ENCODE measurements at regions not wholly inside any gene's neighbourhood (a gene's known extent, or its start where the extent isn't known, plus 50 kb on each side); places are given as distances from the start of the nearest gene placed in this dataset.

DNA sequence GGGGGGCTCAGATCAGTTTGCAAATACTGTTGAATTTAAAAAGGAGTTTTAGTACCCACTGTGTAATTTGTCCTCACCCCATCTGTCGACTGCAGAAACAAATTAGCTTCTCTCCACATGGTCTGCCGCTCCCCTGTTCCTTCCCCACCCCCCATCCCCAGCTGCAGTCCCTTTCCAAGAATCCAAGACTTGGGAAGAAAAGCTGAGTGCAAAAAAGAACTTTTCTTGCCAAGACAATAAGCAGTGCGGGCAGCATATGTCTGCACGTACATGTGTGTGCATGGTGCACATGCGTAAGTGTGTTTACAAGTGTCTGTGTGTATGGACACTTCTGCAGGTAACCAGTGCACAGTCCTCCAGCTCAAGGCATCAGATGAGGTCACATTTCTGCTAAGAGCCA lies 125.7 kb upstream of the SMIM23 start:
- Histone ChIP-seq H3K4me1 (ENCODE audit: control insufficient read depth in 2 of 2, insufficient read depth in 2 of 2, low read length in 2 of 2) (no peaks in the 10 kb centered on the region), H3K9ac (ENCODE audit: low read length) (no peak overlapping the region), H3K27ac (ENCODE audit: low read length in 2 of 2) (no peak overlapping the region), H3K79me2 (ENCODE audit: control insufficient read depth, insufficient read depth, low read length) (no peaks in the 10 kb centered on the region), H4K20me1 (ENCODE audit: control insufficient read depth, insufficient read depth, low read length, poor library complexity, severe bottlenecking) (no peaks in the 10 kb centered on the region), H3K9me3 (ENCODE audit: control extremely low read depth in 1 of 3, control insufficient read depth in 2 of 3, insufficient read depth in 1 of 3, low read length in 2 of 3) (no peaks in the 10 kb centered on the region), H3K27me3 (replicated peaks in 1 of 4; ENCODE audit: control extremely low read depth in 1 of 4, control insufficient read depth in 3 of 4, insufficient read depth in 4 of 4, low read length in 3 of 4) (no peaks in the 10 kb centered on the region), H3K4me3 (ENCODE audit: control extremely low read depth in 1 of 5, extremely low read depth in 1 of 5, insufficient read depth in 1 of 5, low read depth in 2 of 5, low read length in 4 of 5) (no peak overlapping the region), H2AFZ (ENCODE audit: insufficient read depth, low read depth, low read length, poor library complexity, severe bottlenecking) (no peak overlapping the region), H3K4me2 (replicated peaks; ENCODE audit: low read depth, low read length, poor library complexity, severe bottlenecking) (no peak overlapping the region), H3K36me3 (replicated peaks in 1 of 2; ENCODE audit: control extremely low read depth in 1 of 2, control insufficient read depth in 1 of 2, extremely low read depth in 1 of 2, insufficient read depth in 2 of 2, low read length in 1 of 2) (no peaks in the 10 kb centered on the region)
- ChIA-PET POLR2A (no interaction called here), CTCF (no interaction called here)
- TF ChIP-seq CTCF (IDR thresholded peaks at IDR 0.05) (no peak), EZH2 (IDR thresholded peaks at IDR 0.05; ENCODE audit: borderline replicate concordance, insufficient read depth, low read depth, low read length, poor library complexity, severe bottlenecking) (no peak)
- Mint-ChIP-seq H3K27me3 (peaks cover 4% of the 10 kb centered on the region), H3K4me3 (no peak overlapping the region), H3K9me3 (ENCODE audit: insufficient read depth) (no peaks in the 10 kb centered on the region), H3K4me1 (no peaks in the 10 kb centered on the region), H3K27ac (no peak overlapping the region)
- 83% methylated on average over 2 of the region's 5 CpGs for WGBS (ENCODE audit: insufficient coverage)
- no peak for ATAC-seq (ENCODE audit: low read depth)
- intact Hi-C loops (cut with micrococcal nuclease) = no loop called here
- DNase-seq = no peak

DNA sequence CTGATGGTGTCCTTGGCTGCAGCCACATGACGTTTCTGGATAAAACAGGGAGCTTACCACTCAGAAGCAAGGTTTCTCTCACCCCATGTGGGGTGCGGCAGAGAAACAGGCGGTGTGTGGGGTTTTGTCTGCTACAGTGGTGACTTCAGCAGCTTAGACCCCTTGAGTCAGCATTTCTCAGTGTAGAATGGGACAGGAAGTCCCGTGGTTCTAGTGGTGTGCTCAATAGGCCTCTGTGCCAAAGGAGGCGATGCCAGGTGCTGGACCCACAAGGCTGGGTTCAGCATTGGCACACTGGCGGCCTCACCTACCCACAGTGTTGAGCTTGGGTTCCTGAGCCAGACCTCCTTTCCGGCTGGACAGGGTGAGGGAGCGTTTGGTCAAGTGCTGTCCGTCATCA lies 125.2 kb upstream of the SMIM23 start:
- DNase-seq (no peak), ATAC-seq (ENCODE audit: low read depth) (no peak)
- no peak overlapping the region for H3K4me3 ChIP-seq (ENCODE audit: control extremely low read depth in 1 of 5, extremely low read depth in 1 of 5, insufficient read depth in 1 of 5, low read depth in 2 of 5, low read length in 4 of 5)
- H3K79me2 ChIP-seq (ENCODE audit: control insufficient read depth, insufficient read depth, low read length) = no peaks in the 10 kb centered on the region
- no peak overlapping the region for H3K27ac ChIP-seq (ENCODE audit: low read length in 2 of 2)
- H3K36me3 ChIP-seq (replicated peaks in 1 of 2; ENCODE audit: control extremely low read depth in 1 of 2, control insufficient read depth in 1 of 2, extremely low read depth in 1 of 2, insufficient read depth in 2 of 2, low read length in 1 of 2) = no peaks in the 10 kb centered on the region
- no peaks in the 10 kb centered on the region for H3K9me3 ChIP-seq (ENCODE audit: control extremely low read depth in 1 of 3, control insufficient read depth in 2 of 3, insufficient read depth in 1 of 3, low read length in 2 of 3)
- H3K4me1 Mint-ChIP-seq = no peaks in the 10 kb centered on the region
- no peak overlapping the region for H3K4me3 Mint-ChIP-seq
- intact Hi-C loops (cut with micrococcal nuclease) = no loop called here
- peaks cover 4% of the 10 kb centered on the region for H3K27me3 Mint-ChIP-seq
- H2AFZ ChIP-seq (ENCODE audit: insufficient read depth, low read depth, low read length, poor library complexity, severe bottlenecking) = no peak overlapping the region
- POLR2A ChIA-PET = no interaction called here
- no peak overlapping the region for H3K9ac ChIP-seq (ENCODE audit: low read length)
- H3K4me2 ChIP-seq (replicated peaks; ENCODE audit: low read depth, low read length, poor library complexity, severe bottlenecking) = no peak overlapping the region
- no peaks in the 10 kb centered on the region for H3K4me1 ChIP-seq (ENCODE audit: control insufficient read depth in 2 of 2, insufficient read depth in 2 of 2, low read length in 2 of 2)
- 33% methylated on average over 9 of the region's 9 CpGs for WGBS (ENCODE audit: insufficient coverage)
- H3K27ac Mint-ChIP-seq = no peak overlapping the region
- H4K20me1 ChIP-seq (ENCODE audit: control insufficient read depth, insufficient read depth, low read length, poor library complexity, severe bottlenecking) = no peaks in the 10 kb centered on the region
- CTCF ChIA-PET = no interaction called here
- H3K27me3 ChIP-seq (replicated peaks in 1 of 4; ENCODE audit: control extremely low read depth in 1 of 4, control insufficient read depth in 3 of 4, insufficient read depth in 4 of 4, low read length in 3 of 4) = no peaks in the 10 kb centered on the region
- no peaks in the 10 kb centered on the region for H3K9me3 Mint-ChIP-seq (ENCODE audit: insufficient read depth)
- TF ChIP-seq CTCF (IDR thresholded peaks at IDR 0.05) (no peak), EZH2 (IDR thresholded peaks at IDR 0.05; ENCODE audit: borderline replicate concordance, insufficient read depth, low read depth, low read length, poor library complexity, severe bottlenecking) (no peak)
